Erythroblast (primary cell): ENCODE measurements at regions not wholly inside any gene's neighbourhood (a gene's known extent, or its start where the extent isn't known, plus 50 kb on each side); places are given as distances from the start of the nearest gene placed in this dataset.

ENCODE experiments used
- GATA1 ChIP-seq: IDR thresholded peaks from 2 replicates; pipeline ENCODE4 v1.6.1; 2011; ENCODE audit warnings: low read depth, mild to moderate bottlenecking, control low read depth, low read length, moderate library complexity
- POLR2A ChIP-seq: IDR thresholded peaks from 2 replicates; pipeline ENCODE4 v1.6.1; 2011; ENCODE audit warnings: mild to moderate bottlenecking, low read length

DNA sequence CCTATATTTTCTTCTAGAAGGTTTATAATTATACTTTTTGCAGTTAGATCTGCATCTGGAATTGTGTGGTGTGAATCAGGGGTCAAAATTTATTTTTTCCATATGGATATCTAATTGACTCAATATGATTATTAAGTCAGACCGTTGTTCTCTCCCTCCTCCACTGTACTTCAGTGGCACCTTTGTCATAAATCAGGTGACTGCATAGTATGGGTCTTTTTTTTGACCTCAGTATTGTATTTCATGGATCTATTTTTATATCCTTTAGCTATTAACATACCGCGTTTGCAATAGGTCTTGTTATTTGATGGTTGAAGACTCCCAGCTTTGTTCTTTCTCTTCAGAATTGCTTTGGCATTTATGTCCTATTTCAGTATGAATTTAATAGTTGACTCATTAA is 107.4 kb downstream of the BOD1 start:
- TF ChIP-seq POLR2A (no peak), GATA1 (no peak)
